AG04449 (cell line): ENCODE measurements at regions not wholly inside any gene's neighbourhood (a gene's known extent, or its start where the extent isn't known, plus 50 kb on each side); places are given as distances from the start of the nearest gene placed in this dataset.
"Not testable (repeated sequence)": the region's sequence is repeated elsewhere in the genome, so short reads cannot be mapped to it uniquely, and the experiment has no call there.

Source experiments
- CTCF ChIA-PET: fragments of 350-600 bp; formaldehyde crosslinking; extraction: SDS; loops from one replicate; lab custom pipeline; 2021; ENCODE audit warnings: antibody characterized with exemption; lab: Yijun Ruan, JAX
- POLR2A ChIA-PET: fragments of 400-600, 350-600 bp; formaldehyde crosslinking; extraction: SDS; loops from one replicate; lab custom pipeline; 2020; ENCODE audit warnings: antibody characterized with exemption, inconsistent platforms; lab: Yijun Ruan, JAX
- DNase-seq: peaks from one replicate; pipeline ENCODE4 v3.0.0-alpha.2; 2010; ENCODE audit warnings: low read depth, low spot score
- H3K4me3 ChIP-seq: 2 replicates; pipeline ENCODE4 v1.5.1; 2011; ENCODE audit warnings: low read depth, mild to moderate bottlenecking, control low read depth, low read length
- TF ChIP-seq, protein P1 (sequence below): IDR thresholded peaks from one replicate; pipeline ENCODE4 v1.5.1; 2011; ENCODE audit warnings: mild to moderate bottlenecking, moderate library complexity, low read length, control low read depth, inconsistent platforms; ENCODE audit not compliant: insufficient read depth; ENCODE audit errors: missing control alignments

DNA sequence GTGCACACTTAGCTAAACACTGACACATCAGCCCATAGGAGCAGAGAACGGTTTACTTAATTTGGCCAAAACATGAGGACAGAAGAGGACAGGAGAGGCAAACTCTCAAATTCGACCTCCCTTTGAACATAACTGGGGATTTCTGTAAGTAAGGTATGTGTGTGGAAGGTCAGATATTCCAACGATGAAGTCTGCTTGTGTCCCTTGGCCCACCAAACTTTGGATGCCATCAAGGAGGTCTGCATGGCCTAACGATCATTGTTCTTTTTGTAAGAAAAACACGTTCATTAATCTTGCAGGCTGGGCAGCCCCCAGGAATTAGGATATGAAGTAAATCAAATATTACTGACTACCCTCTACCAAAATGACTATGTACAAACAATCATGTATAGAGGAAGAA is 908.5 kb upstream of the ATXN7L3B start:
- POLR2A ChIA-PET: no interaction called here
- H3K4me3 ChIP-seq: no peak overlapping the region
- TF ChIP-seq, protein P1, sequence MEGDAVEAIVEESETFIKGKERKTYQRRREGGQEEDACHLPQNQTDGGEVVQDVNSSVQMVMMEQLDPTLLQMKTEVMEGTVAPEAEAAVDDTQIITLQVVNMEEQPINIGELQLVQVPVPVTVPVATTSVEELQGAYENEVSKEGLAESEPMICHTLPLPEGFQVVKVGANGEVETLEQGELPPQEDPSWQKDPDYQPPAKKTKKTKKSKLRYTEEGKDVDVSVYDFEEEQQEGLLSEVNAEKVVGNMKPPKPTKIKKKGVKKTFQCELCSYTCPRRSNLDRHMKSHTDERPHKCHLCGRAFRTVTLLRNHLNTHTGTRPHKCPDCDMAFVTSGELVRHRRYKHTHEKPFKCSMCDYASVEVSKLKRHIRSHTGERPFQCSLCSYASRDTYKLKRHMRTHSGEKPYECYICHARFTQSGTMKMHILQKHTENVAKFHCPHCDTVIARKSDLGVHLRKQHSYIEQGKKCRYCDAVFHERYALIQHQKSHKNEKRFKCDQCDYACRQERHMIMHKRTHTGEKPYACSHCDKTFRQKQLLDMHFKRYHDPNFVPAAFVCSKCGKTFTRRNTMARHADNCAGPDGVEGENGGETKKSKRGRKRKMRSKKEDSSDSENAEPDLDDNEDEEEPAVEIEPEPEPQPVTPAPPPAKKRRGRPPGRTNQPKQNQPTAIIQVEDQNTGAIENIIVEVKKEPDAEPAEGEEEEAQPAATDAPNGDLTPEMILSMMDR: no peak
- DNase-seq: no peak
- CTCF ChIA-PET: no interaction called here

DNA sequence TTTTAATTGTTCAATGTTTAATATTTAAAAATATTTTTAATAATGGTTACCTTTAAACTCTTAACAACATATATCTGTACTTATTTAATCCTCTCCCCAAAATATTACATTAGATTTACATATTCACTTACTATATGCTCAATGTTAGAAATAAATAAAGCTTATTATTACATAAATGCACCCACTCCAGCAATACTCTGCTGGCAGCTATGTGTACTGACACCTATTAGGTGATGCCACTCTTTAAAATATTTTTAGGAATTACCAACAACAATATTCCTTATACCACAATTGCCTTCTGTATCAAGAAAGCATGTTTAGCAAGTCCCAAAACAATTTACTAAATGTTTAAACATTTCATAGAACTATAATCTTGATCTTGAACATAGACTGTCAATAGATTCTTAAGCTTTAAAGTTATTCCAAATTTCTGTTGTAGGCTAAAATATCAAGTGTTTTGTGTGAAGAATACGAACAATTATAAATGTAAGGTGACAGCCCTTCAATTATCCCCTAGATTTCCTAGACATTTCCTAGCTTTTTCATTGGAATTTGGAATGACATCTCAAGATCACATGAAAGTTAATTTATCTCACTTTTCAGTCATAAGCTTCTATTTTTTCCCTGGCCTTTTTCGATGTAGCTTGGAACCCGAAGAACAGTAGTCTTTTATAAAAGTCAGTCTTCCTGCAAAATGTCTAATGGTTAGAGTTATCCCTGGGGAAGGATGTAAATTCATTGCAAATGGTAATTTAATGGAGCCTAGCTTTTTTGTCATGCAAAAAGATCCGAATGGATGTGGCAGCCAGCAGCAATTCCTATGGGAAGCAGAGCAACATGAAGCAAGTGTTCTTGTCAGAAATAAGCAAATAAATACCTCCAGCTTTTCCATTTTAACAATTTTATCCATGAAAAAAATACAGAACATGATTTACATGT is 907.5 kb upstream of the ATXN7L3B start:
- no peak for DNase-seq
- no peak overlapping the region for H3K4me3 ChIP-seq
- TF ChIP-seq, protein P1: no peak
- POLR2A ChIA-PET: no interaction called here
- CTCF ChIA-PET: no interaction called here

DNA sequence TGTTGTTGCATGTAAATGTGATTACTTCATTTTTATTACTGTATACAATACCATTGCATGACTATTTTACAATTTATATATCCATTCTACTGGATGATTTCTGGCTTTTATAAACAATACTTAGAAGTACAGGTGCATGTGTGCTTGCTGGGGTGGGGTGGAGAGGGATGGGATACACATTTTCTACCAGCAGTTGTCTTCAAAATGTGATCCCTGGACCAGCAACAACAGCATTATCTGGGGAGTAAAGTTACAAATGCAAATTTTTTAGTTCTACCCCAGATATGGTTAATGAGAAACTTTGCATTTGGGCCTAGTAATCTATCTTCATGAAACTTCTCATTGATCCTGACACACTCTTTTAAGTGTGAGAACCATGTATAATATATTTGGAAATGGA is 905.4 kb upstream of the ATXN7L3B start:
- H3K4me3 ChIP-seq: no peak overlapping the region
- ChIA-PET CTCF (interaction anchor here (0.6 kb wide), 1 partner anchor 1617 kb away, joined by 4 read pairs; no protein-coding TSS in a partner anchor), POLR2A (no interaction called here)
- TF ChIP-seq, protein P1: no peak
- no peak for DNase-seq

DNA sequence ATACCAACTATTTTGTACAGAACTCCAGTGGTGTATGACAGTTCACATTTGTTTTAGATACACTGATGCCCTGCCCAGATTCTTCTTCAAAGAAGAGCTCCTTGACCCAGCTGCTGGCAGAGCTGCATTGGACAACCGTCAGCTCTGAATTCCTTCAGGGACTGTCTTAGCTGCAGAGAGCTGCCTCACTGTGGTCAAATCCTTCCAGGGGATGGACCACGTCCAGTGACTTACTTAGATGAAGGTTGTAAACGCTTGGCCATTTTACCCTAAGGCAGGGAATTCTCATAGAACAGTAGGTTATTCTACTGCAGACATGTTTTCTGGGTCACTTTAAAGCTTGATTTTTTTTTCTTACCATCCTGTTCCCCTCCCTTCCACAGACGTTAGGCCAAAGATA is 905.0 kb upstream of the ATXN7L3B start:
- POLR2A ChIA-PET: no interaction called here
- no peak overlapping the region for H3K4me3 ChIP-seq
- CTCF ChIA-PET: interaction anchor here (0.6 kb wide), 1 partner anchor 1618 kb away, joined by 4 read pairs; no protein-coding TSS in a partner anchor
- TF ChIP-seq, protein P1: no peak
- no peak for DNase-seq

DNA sequence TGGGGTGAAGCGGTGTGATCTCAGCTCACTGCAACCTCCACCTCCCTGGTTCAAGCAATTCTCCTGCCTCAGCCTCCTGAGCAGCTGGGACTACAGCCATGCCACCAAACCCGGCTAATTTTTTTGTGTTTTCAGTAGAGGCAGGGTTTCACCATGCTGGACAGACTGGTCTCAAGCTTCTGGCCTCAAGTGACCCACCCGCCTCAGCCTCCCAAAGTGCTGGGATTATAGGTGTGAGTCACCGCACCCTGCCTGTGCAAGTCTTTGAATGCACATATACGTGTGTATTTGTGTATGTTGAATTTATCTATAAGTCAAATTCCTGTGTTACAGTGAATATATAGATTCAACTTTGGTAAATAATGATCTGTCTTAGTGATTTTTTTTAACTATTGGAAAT is 898.2 kb upstream of the ATXN7L3B start:
- POLR2A ChIA-PET, H3K4me3 ChIP-seq, CTCF ChIA-PET: not testable (repeated sequence)

DNA sequence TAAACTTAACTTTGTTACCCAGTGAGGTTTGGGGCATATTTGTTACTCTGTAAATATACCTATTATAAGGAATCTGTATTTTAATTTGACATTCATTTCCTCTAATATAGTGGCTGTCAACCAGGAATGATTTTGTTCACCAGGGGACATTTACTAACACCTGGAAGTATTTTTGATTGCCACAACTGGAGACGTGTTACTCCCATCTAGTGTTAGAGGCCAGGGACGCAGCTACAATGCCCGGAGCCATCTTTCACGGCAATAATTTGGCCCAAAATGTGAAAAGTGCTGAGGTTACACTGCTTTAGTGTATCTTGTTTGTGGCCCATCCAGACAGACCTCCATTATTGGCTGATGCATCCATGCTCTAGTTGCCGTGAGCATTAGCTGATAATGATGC is 881.3 kb upstream of the ATXN7L3B start:
- CTCF ChIA-PET: no interaction called here
- no peak for DNase-seq
- POLR2A ChIA-PET: no interaction called here
- no peak overlapping the region for H3K4me3 ChIP-seq
- TF ChIP-seq, protein P1: no peak

More for the DNA sequence above, 898.2 kb upstream of the ATXN7L3B start:
- not testable (repeated sequence) for DNase-seq
